GM23338 (cell line): ENCODE measurements at regions not wholly inside any gene's neighbourhood (a gene's known extent, or its start where the extent isn't known, plus 50 kb on each side); places are given as distances from the start of the nearest gene placed in this dataset.

Source experiments
- ATAC-seq: fragments of 200-7000 bp; cut with Tn5 transposase; 3 replicates; pipeline ENCODE4 v1.9.1; 2020
- DNase-seq: peaks from one replicate; pipeline ENCODE4 v3.0.0-alpha.2; 2015; ENCODE audit warnings: low spot score
- H2AFZ ChIP-seq: fragments of 200-600 bp; sonication (generic); 2 replicates; pipeline ENCODE4 v1.8.0; 2016; ENCODE audit warnings: antibody characterized with exemption, mild to moderate bottlenecking, moderate library complexity
- H3F3A ChIP-seq: fragments of 200-600 bp; sonication (generic); replicated peaks from 2 replicates; pipeline ENCODE4 v1.8.0; 2017; ENCODE audit warnings: antibody characterized with exemption, mixed run types, low read depth
- H3K27ac ChIP-seq: fragments of 200-600 bp; sonication (generic); 2 replicates; pipeline ENCODE4 v1.6.1; 2016; ENCODE audit warnings: low read depth
- H3K27me3 ChIP-seq: fragments of 200-600 bp; sonication (generic); 2 replicates; pipeline ENCODE4 v1.8.0; 2016; ENCODE audit warnings: mild to moderate bottlenecking, mixed run types, moderate library complexity; ENCODE audit not compliant: insufficient read depth
- H3K36me3 ChIP-seq: fragments of 200-600 bp; sonication (generic); 2 replicates; pipeline ENCODE4 v1.8.0; 2016; ENCODE audit warnings: mild to moderate bottlenecking; ENCODE audit not compliant: insufficient read depth
- H3K4me1 ChIP-seq: fragments of 200-600 bp; sonication (generic); 2 replicates; pipeline ENCODE4 v1.8.0; 2016; ENCODE audit warnings: mild to moderate bottlenecking, moderate library complexity; ENCODE audit not compliant: insufficient read depth
- H3K4me2 ChIP-seq: fragments of 200-600 bp; sonication (generic); 2 replicates; pipeline ENCODE4 v1.7.1; 2017; ENCODE audit warnings: mixed run types
- H3K4me3 ChIP-seq: fragments of 200-600 bp; sonication (generic); 2 replicates; pipeline ENCODE4 v1.6.1; 2016; ENCODE audit warnings: mixed run types
- H3K79me2 ChIP-seq: fragments of 200-600 bp; sonication (generic); replicated peaks from 2 replicates; pipeline ENCODE4 v1.8.0; 2017; ENCODE audit warnings: mild to moderate bottlenecking; ENCODE audit not compliant: insufficient read depth
- H3K9me2 ChIP-seq: fragments of 200-600 bp; sonication (generic); 2 replicates; pipeline ENCODE4 v1.8.0; 2017; ENCODE audit not compliant: insufficient read depth
- H4K20me1 ChIP-seq: fragments of 200-600 bp; sonication (generic); replicated peaks from 2 replicates; pipeline ENCODE4 v1.8.0; 2017; ENCODE audit warnings: mild to moderate bottlenecking; ENCODE audit not compliant: insufficient read depth
- H3K27ac Mint-ChIP-seq: 2 replicates; pipeline ENCODE4 v1.8.0; 2020; ENCODE audit warnings: inconsistent platforms, mild to moderate bottlenecking, moderate library complexity, mixed read lengths
- H3K27me3 Mint-ChIP-seq: 3 replicates; pipeline ENCODE4 v1.8.0; 2022; ENCODE audit warnings: low read depth, mild to moderate bottlenecking, moderate library complexity, mixed read lengths, inconsistent platforms; ENCODE audit not compliant: insufficient read depth, poor library complexity
- H3K36me3 Mint-ChIP-seq: 3 replicates; pipeline ENCODE4 v1.8.0; 2021; ENCODE audit warnings: low read depth, mild to moderate bottlenecking, inconsistent platforms, moderate library complexity, mixed read lengths
- H3K4me1 Mint-ChIP-seq: 3 replicates; pipeline ENCODE4 v1.8.0; 2020; ENCODE audit warnings: mild to moderate bottlenecking, inconsistent platforms, mixed read lengths
- H3K4me3 Mint-ChIP-seq: 3 replicates; pipeline ENCODE4 v1.8.0; 2021; ENCODE audit warnings: moderate library complexity, mild to moderate bottlenecking, inconsistent platforms, mixed read lengths
- H3K9me3 Mint-ChIP-seq: 3 replicates; pipeline ENCODE4 v1.8.0; 2020; ENCODE audit warnings: moderate library complexity, mild to moderate bottlenecking, inconsistent platforms, mixed read lengths
- CREB1 ChIP-seq: fragments of 250-450 bp; sonication (Bioruptor Pico); IDR thresholded peaks from 2 replicates; pipeline ENCODE4 v1.5.0; 2020; ENCODE audit warnings: low read depth, mild to moderate bottlenecking, moderate library complexity
- EZH2 ChIP-seq: fragments of 200-600 bp; sonication (generic); IDR thresholded peaks from one replicate; pipeline ENCODE4 v1.8.0; 2017; ENCODE audit warnings: antibody characterized with exemption, mild to moderate bottlenecking, low read depth; ENCODE audit not compliant: unreplicated experiment
- JUNB ChIP-seq: IDR thresholded peaks from one replicate; pipeline ENCODE4 v1.6.1; 2016; ENCODE audit warnings: antibody characterized with exemption; ENCODE audit not compliant: unreplicated experiment
- NANOG ChIP-seq: IDR thresholded peaks from 2 replicates; pipeline ENCODE4 v1.6.1; 2016; ENCODE audit warnings: antibody characterized with exemption, borderline replicate concordance
- POLR2AphosphoS5 ChIP-seq: IDR thresholded peaks from 2 replicates; pipeline ENCODE4 v1.6.1; 2016; ENCODE audit warnings: antibody characterized with exemption, low read depth
- ZNF114 ChIP-seq: fragments of 250-450 bp; sonication (Bioruptor Pico); IDR thresholded peaks from 2 replicates; pipeline ENCODE4 v1.5.0; 2020; ENCODE audit warnings: mild to moderate bottlenecking, moderate library complexity
- ZNF331 ChIP-seq: fragments of 250-450 bp; sonication (Bioruptor Pico); IDR thresholded peaks from 2 replicates; pipeline ENCODE4 v1.5.0; 2020; ENCODE audit warnings: low read depth, mild to moderate bottlenecking, moderate library complexity
- TF ChIP-seq, protein P1 (sequence below): IDR thresholded peaks from one replicate; pipeline ENCODE4 v1.6.1; 2018; ENCODE audit warnings: antibody characterized with exemption; ENCODE audit not compliant: unreplicated experiment
- TF ChIP-seq, protein P2 (sequence below), 2 experiments: fragments of 200-600 bp in 1 of 2; sonication (generic) in 1 of 2; conservative IDR thresholded peaks; 2 replicates each; pipeline versions ENCODE4 v1.5.1 to v1.6.1; 2016 to 2017; ENCODE audit warnings: antibody characterized with exemption in 2 of 2, low read depth in 2 of 2, mild to moderate bottlenecking in 2 of 2, moderate library complexity in 1 of 2
- TF ChIP-seq, protein P3 (sequence below): fragments of 250-450 bp; sonication (Bioruptor Pico); IDR thresholded peaks from 2 replicates; pipeline ENCODE4 v1.5.0; 2020; ENCODE audit warnings: mild to moderate bottlenecking, moderate library complexity

DNA sequence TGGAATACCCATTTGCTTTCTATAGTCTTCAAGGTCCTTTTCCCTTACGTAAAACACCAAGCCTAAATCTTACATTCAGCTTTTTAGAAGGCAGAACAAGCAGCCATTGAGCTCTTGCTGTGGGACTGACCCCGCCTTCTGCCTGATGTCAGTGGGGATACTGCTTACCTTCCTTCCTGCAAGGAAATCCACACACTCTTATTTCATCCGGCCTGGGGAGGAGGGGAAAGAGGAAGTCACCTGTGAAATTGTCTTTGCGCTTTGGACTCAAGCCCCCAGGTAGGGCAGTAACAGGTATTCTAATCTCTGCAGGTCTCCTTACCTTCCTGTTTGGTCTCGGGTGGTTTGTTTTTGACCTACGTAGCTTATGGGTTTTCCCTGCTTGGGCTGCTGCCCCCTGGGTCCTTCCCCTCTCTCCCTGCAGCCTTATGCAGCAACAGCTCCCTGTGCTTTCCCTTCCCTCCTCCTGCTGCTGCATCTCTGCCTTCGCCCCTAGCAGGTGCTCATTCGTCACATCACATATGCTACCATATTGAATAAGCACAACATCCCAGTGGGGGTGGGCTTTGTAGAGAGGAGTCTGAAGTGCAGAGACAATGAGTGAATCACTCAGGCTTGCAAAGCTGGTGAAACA, 402.5 kb upstream of the TRIB2 start:
- H3K4me3 ChIP-seq: no peak overlapping the region
- H3K4me1 ChIP-seq: peaks cover 8% of the 10 kb centered on the region
- H3K36me3 ChIP-seq: no peaks in the 10 kb centered on the region
- H3K27me3 ChIP-seq: no peaks in the 10 kb centered on the region
- peaks cover 12% of the 10 kb centered on the region; the same call in 1 of the 2 replicates for H3K9me2 ChIP-seq
- Mint-ChIP-seq H3K4me3 (no peak overlapping the region), H3K27me3 (peaks cover 2% of the 10 kb centered on the region), H3K4me1 (peaks cover 27% of the 10 kb centered on the region), H3K36me3 (no peaks in the 10 kb centered on the region; the same call in 2 of the 3 replicates), H3K9me3 (no peaks in the 10 kb centered on the region; the same call in 2 of the 3 replicates), H3K27ac (no peak overlapping the region; the same call in 1 of the 2 replicates)
- peaks cover 6% of the 10 kb centered on the region; the same call in 1 of the 2 replicates for H3F3A ChIP-seq
- H3K27ac ChIP-seq: peak overlapping the region; percentile 83
- DNase-seq (peak; percentile 4), ATAC-seq (peak; percentile 74)
- H3K79me2 ChIP-seq: no peaks in the 10 kb centered on the region
- H4K20me1 ChIP-seq: no peaks in the 10 kb centered on the region
- peak overlapping the region; percentile 76; the same call in 1 of the 2 replicates for H2AFZ ChIP-seq
- peak overlapping the region; percentile 52; the same call in 1 of the 2 replicates for H3K4me2 ChIP-seq
- TF ChIP-seq NANOG: no peak
- TF ChIP-seq, protein P1, sequence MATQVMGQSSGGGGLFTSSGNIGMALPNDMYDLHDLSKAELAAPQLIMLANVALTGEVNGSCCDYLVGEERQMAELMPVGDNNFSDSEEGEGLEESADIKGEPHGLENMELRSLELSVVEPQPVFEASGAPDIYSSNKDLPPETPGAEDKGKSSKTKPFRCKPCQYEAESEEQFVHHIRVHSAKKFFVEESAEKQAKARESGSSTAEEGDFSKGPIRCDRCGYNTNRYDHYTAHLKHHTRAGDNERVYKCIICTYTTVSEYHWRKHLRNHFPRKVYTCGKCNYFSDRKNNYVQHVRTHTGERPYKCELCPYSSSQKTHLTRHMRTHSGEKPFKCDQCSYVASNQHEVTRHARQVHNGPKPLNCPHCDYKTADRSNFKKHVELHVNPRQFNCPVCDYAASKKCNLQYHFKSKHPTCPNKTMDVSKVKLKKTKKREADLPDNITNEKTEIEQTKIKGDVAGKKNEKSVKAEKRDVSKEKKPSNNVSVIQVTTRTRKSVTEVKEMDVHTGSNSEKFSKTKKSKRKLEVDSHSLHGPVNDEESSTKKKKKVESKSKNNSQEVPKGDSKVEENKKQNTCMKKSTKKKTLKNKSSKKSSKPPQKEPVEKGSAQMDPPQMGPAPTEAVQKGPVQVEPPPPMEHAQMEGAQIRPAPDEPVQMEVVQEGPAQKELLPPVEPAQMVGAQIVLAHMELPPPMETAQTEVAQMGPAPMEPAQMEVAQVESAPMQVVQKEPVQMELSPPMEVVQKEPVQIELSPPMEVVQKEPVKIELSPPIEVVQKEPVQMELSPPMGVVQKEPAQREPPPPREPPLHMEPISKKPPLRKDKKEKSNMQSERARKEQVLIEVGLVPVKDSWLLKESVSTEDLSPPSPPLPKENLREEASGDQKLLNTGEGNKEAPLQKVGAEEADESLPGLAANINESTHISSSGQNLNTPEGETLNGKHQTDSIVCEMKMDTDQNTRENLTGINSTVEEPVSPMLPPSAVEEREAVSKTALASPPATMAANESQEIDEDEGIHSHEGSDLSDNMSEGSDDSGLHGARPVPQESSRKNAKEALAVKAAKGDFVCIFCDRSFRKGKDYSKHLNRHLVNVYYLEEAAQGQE: no peak
- TF ChIP-seq, protein P2, sequence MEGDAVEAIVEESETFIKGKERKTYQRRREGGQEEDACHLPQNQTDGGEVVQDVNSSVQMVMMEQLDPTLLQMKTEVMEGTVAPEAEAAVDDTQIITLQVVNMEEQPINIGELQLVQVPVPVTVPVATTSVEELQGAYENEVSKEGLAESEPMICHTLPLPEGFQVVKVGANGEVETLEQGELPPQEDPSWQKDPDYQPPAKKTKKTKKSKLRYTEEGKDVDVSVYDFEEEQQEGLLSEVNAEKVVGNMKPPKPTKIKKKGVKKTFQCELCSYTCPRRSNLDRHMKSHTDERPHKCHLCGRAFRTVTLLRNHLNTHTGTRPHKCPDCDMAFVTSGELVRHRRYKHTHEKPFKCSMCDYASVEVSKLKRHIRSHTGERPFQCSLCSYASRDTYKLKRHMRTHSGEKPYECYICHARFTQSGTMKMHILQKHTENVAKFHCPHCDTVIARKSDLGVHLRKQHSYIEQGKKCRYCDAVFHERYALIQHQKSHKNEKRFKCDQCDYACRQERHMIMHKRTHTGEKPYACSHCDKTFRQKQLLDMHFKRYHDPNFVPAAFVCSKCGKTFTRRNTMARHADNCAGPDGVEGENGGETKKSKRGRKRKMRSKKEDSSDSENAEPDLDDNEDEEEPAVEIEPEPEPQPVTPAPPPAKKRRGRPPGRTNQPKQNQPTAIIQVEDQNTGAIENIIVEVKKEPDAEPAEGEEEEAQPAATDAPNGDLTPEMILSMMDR (conservative IDR thresholded peaks at IDR 0.05; ENCODE audit: low read depth in 2 of 2): no peak
- no peak for TF ChIP-seq ZNF331
- no peak for TF ChIP-seq EZH2
- TF ChIP-seq CREB1 (CRISPR knock-in tag): no peak
- no peak for TF ChIP-seq ZNF114 (CRISPR knock-in tag)
- no peak for TF ChIP-seq JUNB

DNA sequence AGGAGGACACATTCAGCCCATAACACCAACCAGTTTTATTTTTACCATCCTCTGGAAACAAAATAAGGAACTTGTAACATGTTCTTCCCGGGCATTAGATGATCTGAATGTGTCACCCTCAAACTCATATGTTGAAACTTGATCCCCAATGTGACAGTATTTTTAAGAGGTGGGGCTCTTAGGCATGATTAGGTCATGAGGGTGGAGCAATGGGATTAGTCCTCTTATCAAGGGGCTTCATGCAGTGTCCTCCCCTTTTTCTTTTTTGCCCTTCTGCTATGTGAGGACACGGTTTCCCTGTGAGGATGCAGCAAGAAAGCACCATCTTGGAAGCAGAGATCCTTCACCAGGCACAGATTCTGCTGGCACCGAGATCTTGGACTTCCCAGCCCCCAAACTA, 401.5 kb upstream of the TRIB2 start:
- no peak overlapping the region for H3K4me2 ChIP-seq
- H3K9me3 Mint-ChIP-seq: no peaks in the 10 kb centered on the region; the same call in 2 of the 3 replicates
- no peaks in the 10 kb centered on the region for H3K27me3 ChIP-seq
- ATAC-seq (no peak), DNase-seq (no peak)
- H3K9me2 ChIP-seq: peaks cover 15% of the 10 kb centered on the region; the same call in 1 of the 2 replicates
- H3K4me3 Mint-ChIP-seq: no peak overlapping the region
- H3F3A ChIP-seq: peaks cover 6% of the 10 kb centered on the region; the same call in 1 of the 2 replicates
- H3K27ac Mint-ChIP-seq: no peak overlapping the region
- H3K79me2 ChIP-seq: no peaks in the 10 kb centered on the region
- peaks cover 8% of the 10 kb centered on the region for H3K4me1 ChIP-seq
- H3K36me3 ChIP-seq: no peaks in the 10 kb centered on the region
- no peaks in the 10 kb centered on the region; the same call in 2 of the 3 replicates for H3K36me3 Mint-ChIP-seq
- H4K20me1 ChIP-seq: no peaks in the 10 kb centered on the region
- H3K27me3 Mint-ChIP-seq: no peaks in the 10 kb centered on the region
- no peak overlapping the region for H3K27ac ChIP-seq
- no peak overlapping the region for H3K4me3 ChIP-seq
- H3K4me1 Mint-ChIP-seq: peaks cover 27% of the 10 kb centered on the region
- H2AFZ ChIP-seq: no peak overlapping the region
- TF ChIP-seq JUNB (no peak), POLR2AphosphoS5 (no peak)
- TF ChIP-seq, protein P3, sequence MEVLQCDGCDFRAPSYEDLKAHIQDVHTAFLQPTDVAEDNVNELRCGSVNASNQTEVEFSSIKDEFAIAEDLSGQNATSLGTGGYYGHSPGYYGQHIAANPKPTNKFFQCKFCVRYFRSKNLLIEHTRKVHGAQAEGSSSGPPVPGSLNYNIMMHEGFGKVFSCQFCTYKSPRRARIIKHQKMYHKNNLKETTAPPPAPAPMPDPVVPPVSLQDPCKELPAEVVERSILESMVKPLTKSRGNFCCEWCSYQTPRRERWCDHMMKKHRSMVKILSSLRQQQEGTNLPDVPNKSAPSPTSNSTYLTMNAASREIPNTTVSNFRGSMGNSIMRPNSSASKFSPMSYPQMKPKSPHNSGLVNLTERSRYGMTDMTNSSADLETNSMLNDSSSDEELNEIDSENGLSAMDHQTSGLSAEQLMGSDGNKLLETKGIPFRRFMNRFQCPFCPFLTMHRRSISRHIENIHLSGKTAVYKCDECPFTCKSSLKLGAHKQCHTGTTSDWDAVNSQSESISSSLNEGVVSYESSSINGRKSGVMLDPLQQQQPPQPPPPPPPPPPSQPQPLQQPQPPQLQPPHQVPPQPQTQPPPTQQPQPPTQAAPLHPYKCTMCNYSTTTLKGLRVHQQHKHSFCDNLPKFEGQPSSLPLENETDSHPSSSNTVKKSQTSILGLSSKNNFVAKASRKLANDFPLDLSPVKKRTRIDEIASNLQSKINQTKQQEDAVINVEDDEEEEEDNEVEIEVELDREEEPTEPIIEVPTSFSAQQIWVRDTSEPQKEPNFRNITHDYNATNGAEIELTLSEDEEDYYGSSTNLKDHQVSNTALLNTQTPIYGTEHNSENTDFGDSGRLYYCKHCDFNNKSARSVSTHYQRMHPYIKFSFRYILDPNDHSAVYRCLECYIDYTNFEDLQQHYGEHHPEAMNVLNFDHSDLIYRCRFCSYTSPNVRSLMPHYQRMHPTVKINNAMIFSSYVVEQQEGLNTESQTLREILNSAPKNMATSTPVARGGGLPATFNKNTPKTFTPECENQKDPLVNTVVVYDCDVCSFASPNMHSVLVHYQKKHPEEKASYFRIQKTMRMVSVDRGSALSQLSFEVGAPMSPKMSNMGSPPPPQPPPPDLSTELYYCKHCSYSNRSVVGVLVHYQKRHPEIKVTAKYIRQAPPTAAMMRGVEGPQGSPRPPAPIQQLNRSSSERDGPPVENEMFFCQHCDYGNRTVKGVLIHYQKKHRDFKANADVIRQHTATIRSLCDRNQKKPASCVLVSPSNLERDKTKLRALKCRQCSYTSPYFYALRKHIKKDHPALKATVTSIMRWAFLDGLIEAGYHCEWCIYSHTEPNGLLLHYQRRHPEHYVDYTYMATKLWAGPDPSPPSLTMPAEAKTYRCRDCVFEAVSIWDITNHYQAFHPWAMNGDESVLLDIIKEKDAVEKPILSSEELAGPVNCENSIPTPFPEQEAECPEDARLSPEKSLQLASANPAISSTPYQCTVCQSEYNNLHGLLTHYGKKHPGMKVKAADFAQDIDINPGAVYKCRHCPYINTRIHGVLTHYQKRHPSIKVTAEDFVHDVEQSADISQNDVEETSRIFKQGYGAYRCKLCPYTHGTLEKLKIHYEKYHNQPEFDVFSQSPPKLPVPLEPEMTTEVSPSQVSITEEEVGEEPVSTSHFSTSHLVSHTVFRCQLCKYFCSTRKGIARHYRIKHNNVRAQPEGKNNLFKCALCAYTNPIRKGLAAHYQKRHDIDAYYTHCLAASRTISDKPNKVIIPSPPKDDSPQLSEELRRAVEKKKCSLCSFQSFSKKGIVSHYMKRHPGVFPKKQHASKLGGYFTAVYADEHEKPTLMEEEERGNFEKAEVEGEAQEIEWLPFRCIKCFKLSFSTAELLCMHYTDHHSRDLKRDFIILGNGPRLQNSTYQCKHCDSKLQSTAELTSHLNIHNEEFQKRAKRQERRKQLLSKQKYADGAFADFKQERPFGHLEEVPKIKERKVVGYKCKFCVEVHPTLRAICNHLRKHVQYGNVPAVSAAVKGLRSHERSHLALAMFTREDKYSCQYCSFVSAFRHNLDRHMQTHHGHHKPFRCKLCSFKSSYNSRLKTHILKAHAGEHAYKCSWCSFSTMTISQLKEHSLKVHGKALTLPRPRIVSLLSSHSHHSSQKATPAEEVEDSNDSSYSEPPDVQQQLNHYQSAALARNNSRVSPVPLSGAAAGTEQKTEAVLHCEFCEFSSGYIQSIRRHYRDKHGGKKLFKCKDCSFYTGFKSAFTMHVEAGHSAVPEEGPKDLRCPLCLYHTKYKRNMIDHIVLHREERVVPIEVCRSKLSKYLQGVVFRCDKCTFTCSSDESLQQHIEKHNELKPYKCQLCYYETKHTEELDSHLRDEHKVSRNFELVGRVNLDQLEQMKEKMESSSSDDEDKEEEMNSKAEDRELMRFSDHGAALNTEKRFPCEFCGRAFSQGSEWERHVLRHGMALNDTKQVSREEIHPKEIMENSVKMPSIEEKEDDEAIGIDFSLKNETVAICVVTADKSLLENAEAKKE: no peak
